SH-SY5Y (cell line): ENCODE measurements at regions not wholly inside any gene's neighbourhood (a gene's known extent, or its start where the extent isn't known, plus 50 kb on each side); places are given as distances from the start of the nearest gene placed in this dataset.

Source experiments
- GATA2 ChIP-seq: IDR thresholded peaks from 2 replicates; pipeline ENCODE4 v1.6.1; 2011; ENCODE audit warnings: mild to moderate bottlenecking, low read depth, low read length
- GATA3 ChIP-seq: IDR thresholded peaks from 2 replicates; pipeline ENCODE4 v1.6.1; 2011; ENCODE audit warnings: low read depth, mild to moderate bottlenecking, low read length, moderate library complexity

- TF ChIP-seq GATA3 (no peak), GATA2 (no peak)
Observed at GRCh38 chr1:239293350-239294110, 92.8 kb upstream of the CHRM3 start.
